IMR-90 (cell line): ENCODE measurements at regions not wholly inside any gene's neighbourhood (a gene's known extent, or its start where the extent isn't known, plus 50 kb on each side); places are given as distances from the start of the nearest gene placed in this dataset.

Source experiments
- ATAC-seq: fragments of 200-7000 bp; cut with Tn5 transposase; 2 replicates; pipeline ENCODE4 v1.9.1; 2020; ENCODE audit warnings: low read depth, mild to moderate bottlenecking, moderate library complexity
- BruUV-seq: library from RNA; stranded (reverse); fragments of 400-500 nt; replicated peaks from 2 replicates; lab custom pipeline; 2021; lab: Mats Ljungman, UMichigan
- CTCF ChIA-PET: fragments of 300-600 bp; formaldehyde crosslinking; extraction: SDS; loops from one replicate; lab custom pipeline; 2021; ENCODE audit warnings: antibody characterized with exemption; lab: Yijun Ruan, JAX
- POLR2A ChIA-PET: fragments of 300-600 bp; sonication (Branson Sonifier 250); formaldehyde crosslinking; loops from one replicate; lab custom pipeline; 2022; ENCODE audit warnings: antibody characterized with exemption; ENCODE audit not compliant: unreplicated experiment; lab: Charles Lee
- DNase-seq: peaks from one replicate; pipeline ENCODE4 v3.0.0; 2013
- H2AFZ ChIP-seq: replicated peaks from 2 replicates; pipeline ENCODE3; 2013; ENCODE audit warnings: low read length, mild to moderate bottlenecking; ENCODE audit not compliant: poor library complexity
- H2AK5ac ChIP-seq: 2 replicates; pipeline ENCODE4 v1.6.1; 2013; ENCODE audit warnings: low read depth, low read length, inconsistent platforms
- H2AK9ac ChIP-seq: replicated peaks from 2 replicates; pipeline ENCODE3; 2013; ENCODE audit warnings: mild to moderate bottlenecking, low read depth, low read length, moderate library complexity; ENCODE audit not compliant: poor library complexity
- H2BK120ac ChIP-seq: 2 replicates; pipeline ENCODE4 v1.6.1; 2013; ENCODE audit warnings: low read depth, low read length, inconsistent platforms
- H2BK15ac ChIP-seq: 3 replicates; pipeline ENCODE4 v1.6.1; 2013; ENCODE audit warnings: low read depth, low read length, inconsistent platforms
- H2BK20ac ChIP-seq: 2 replicates; pipeline ENCODE4 v1.6.1; 2013; ENCODE audit warnings: low read depth, mild to moderate bottlenecking, inconsistent platforms, low read length, moderate library complexity
- H2BK5ac ChIP-seq: 2 replicates; pipeline ENCODE4 v1.6.1; 2013; ENCODE audit warnings: mild to moderate bottlenecking, low read depth, low read length, inconsistent platforms; ENCODE audit not compliant: poor library complexity, severe bottlenecking
- H3K14ac ChIP-seq: replicated peaks from 2 replicates; pipeline ENCODE4 v1.6.1; 2013; ENCODE audit warnings: low read depth, low read length, inconsistent platforms
- H3K18ac ChIP-seq: 2 replicates; pipeline ENCODE4 v1.6.1; 2013; ENCODE audit warnings: low read depth, low read length, control low read depth
- H3K23ac ChIP-seq: 2 replicates; pipeline ENCODE4 v1.6.1; 2013; ENCODE audit warnings: low read depth, low read length, inconsistent platforms
- H3K27ac ChIP-seq: 2 replicates; pipeline ENCODE4 v1.5.1; 2013; ENCODE audit warnings: mild to moderate bottlenecking, control low read depth, low read length; ENCODE audit not compliant: insufficient read depth
- H3K27me3 ChIP-seq: 2 replicates; pipeline ENCODE4 v1.6.1; 2013; ENCODE audit warnings: low read length; ENCODE audit not compliant: control insufficient read depth, insufficient read depth
- H3K36me3 ChIP-seq: 2 replicates; pipeline ENCODE4 v1.6.1; 2013; ENCODE audit warnings: low read length, mixed read lengths; ENCODE audit not compliant: control insufficient read depth, insufficient read depth
- H3K4ac ChIP-seq: 2 replicates; pipeline ENCODE4 v1.6.1; 2013; ENCODE audit warnings: low read depth, low read length, inconsistent platforms
- H3K4me1 ChIP-seq: 2 replicates; pipeline ENCODE4 v1.6.1; 2013; ENCODE audit warnings: low read length, mixed read lengths; ENCODE audit not compliant: control insufficient read depth, insufficient read depth
- H3K4me2 ChIP-seq: 2 replicates; pipeline ENCODE4 v1.6.1; 2013; ENCODE audit warnings: low read depth, mild to moderate bottlenecking, control low read depth, low read length, moderate library complexity
- H3K4me3 ChIP-seq: 2 replicates; pipeline ENCODE4 v1.5.1; 2013; ENCODE audit warnings: low read depth, mild to moderate bottlenecking, control low read depth, low read length, moderate library complexity; ENCODE audit not compliant: insufficient read depth
- H3K56ac ChIP-seq: 2 replicates; pipeline ENCODE4 v1.6.1; 2013; ENCODE audit warnings: low read length, inconsistent platforms; ENCODE audit not compliant: insufficient read depth; ENCODE audit errors: extremely low read depth
- H3K79me1 ChIP-seq, 2 experiments: 2 replicates each; pipeline ENCODE4 v1.6.1; 2013; ENCODE audit warnings: low read length in 2 of 2, inconsistent platforms in 1 of 2, low read depth in 1 of 2
- H3K9ac ChIP-seq: 2 replicates; pipeline ENCODE4 v1.6.1; 2013; ENCODE audit warnings: low read depth, low read length, control low read depth
- H3K9me1 ChIP-seq: 2 replicates; pipeline ENCODE4 v1.6.1; 2013; ENCODE audit warnings: low read length, inconsistent platforms; ENCODE audit not compliant: insufficient read depth
- H3K9me3 ChIP-seq: 2 replicates; pipeline ENCODE4 v1.6.1; 2013; ENCODE audit warnings: low read length; ENCODE audit not compliant: control insufficient read depth, insufficient read depth
- H4K20me1 ChIP-seq: 2 replicates; pipeline ENCODE4 v1.6.1; 2013; ENCODE audit warnings: low read length, inconsistent platforms; ENCODE audit not compliant: insufficient read depth
- H4K5ac ChIP-seq: 2 replicates; pipeline ENCODE4 v1.6.1; 2013; ENCODE audit warnings: mild to moderate bottlenecking, low read depth, low read length, control low read depth
- H4K8ac ChIP-seq, 2 experiments: 2 replicates each; pipeline ENCODE4 v1.6.1; 2013; ENCODE audit warnings: low read depth in 2 of 2, low read length in 2 of 2, control low read depth in 1 of 2, inconsistent platforms in 1 of 2
- H4K91ac ChIP-seq: 2 replicates; pipeline ENCODE4 v1.6.1; 2013; ENCODE audit warnings: low read depth, low read length, inconsistent platforms; ENCODE audit not compliant: insufficient read depth
- BHLHE40 ChIP-seq: fragments of 150-350 bp; IDR thresholded peaks from 2 replicates; pipeline ENCODE4 v1.6.1; 2016; ENCODE audit warnings: mild to moderate bottlenecking, low read depth, low read length
- CEBPB ChIP-seq: IDR thresholded peaks from 2 replicates; pipeline ENCODE4 v1.6.1; 2012; ENCODE audit warnings: low read depth, low read length, improper control_type of control experiment
- CHD1 ChIP-seq: IDR thresholded peaks from 2 replicates; pipeline ENCODE4 v1.6.1; 2012; ENCODE audit warnings: low read depth, low read length, improper control_type of control experiment
- ELK1 ChIP-seq: fragments of 150-350 bp; IDR thresholded peaks from 2 replicates; pipeline ENCODE4 v1.6.1; 2016; ENCODE audit warnings: low read depth, mild to moderate bottlenecking, low read length, moderate library complexity, borderline replicate concordance
- FOS ChIP-seq: fragments of 150-350 bp; IDR thresholded peaks from 2 replicates; pipeline ENCODE4 v1.6.1; 2016; ENCODE audit warnings: low read depth, low read length
- MAFK ChIP-seq: IDR thresholded peaks from 2 replicates; pipeline ENCODE4 v1.6.1; 2012; ENCODE audit warnings: low read depth, low read length, improper control_type of control experiment
- MAZ ChIP-seq: IDR thresholded peaks from 2 replicates; pipeline ENCODE4 v1.6.1; 2012; ENCODE audit warnings: low read depth, mild to moderate bottlenecking, low read length, improper control_type of control experiment, moderate library complexity, borderline replicate concordance
- MXI1 ChIP-seq: IDR thresholded peaks from 2 replicates; pipeline ENCODE4 v1.6.1; 2012; ENCODE audit warnings: low read depth, mild to moderate bottlenecking, low read length, moderate library complexity, borderline replicate concordance
- NFE2L2 ChIP-seq: fragments of 150-350 bp; IDR thresholded peaks from 2 replicates; pipeline ENCODE4 v1.6.1; 2016; ENCODE audit warnings: low read depth, mild to moderate bottlenecking, low read length
- RAD21 ChIP-seq: IDR thresholded peaks from 2 replicates; pipeline ENCODE4 v1.6.1; 2012; ENCODE audit warnings: low read length, improper control_type of control experiment
- RCOR1 ChIP-seq: IDR thresholded peaks from 2 replicates; pipeline ENCODE4 v1.6.1; 2012; ENCODE audit warnings: mild to moderate bottlenecking, low read length, improper control_type of control experiment; ENCODE audit not compliant: insufficient replicate concordance
- RFX5 ChIP-seq: IDR thresholded peaks from 2 replicates; pipeline ENCODE4 v1.8.0; 2012; ENCODE audit warnings: low read depth, mild to moderate bottlenecking, low read length, moderate library complexity
- SMC3 ChIP-seq: fragments of 150-350 bp; IDR thresholded peaks from 2 replicates; pipeline ENCODE4 v1.6.1; 2016; ENCODE audit warnings: low read depth, mild to moderate bottlenecking, antibody characterized with exemption, low read length, moderate library complexity
- USF2 ChIP-seq: fragments of 150-350 bp; IDR thresholded peaks from 2 replicates; pipeline ENCODE4 v1.6.1; 2017; ENCODE audit warnings: mild to moderate bottlenecking, antibody characterized with exemption, low read length, low read depth
- WGBS, 2 experiments: methylation state at CpG; one replicate each; pipeline versions ENCODE4 v1.1.5 to v1.1.7; 2013; ENCODE audit warnings: missing lambda C conversion rate in 2 of 2; ENCODE audit not compliant: insufficient read length in 1 of 2; ENCODE audit errors: extremely low coverage in 2 of 2; 5-methylcytosine and 5-hydroxymethylcytosine counted together
- dilution Hi-C: fragments of 300-500 bp; cut with HindIII; formaldehyde crosslinking; loops from one replicate; pipeline ENCODE4 v1.14.3; 2018; ENCODE audit warnings: low sequenced_read_pairs; ENCODE audit not compliant: unreplicated experiment
- in situ Hi-C: fragments of 300-500 bp; cut with MboI; formaldehyde crosslinking; loops from 3 replicates; pipeline ENCODE4 v1.14.3; 2019; ENCODE audit warnings: low sequenced_read_pairs, inconsistent platforms, mixed read lengths
- intact Hi-C: fragments of 100-400 bp; cut with micrococcal nuclease; formaldehyde crosslinking; loops from 2 replicates; pipeline ENCODE4 v1.10.0; 2022

- H3K14ac ChIP-seq = no peak overlapping the region
- H3K4me1 ChIP-seq = no peaks in the 10 kb centered on the region
- H2AFZ ChIP-seq = no peak overlapping the region
- H3K23ac ChIP-seq = no peak overlapping the region
- H3K4me2 ChIP-seq = no peak overlapping the region
- WGBS, 2 experiments = no CpG with 5 or more reads among the region's 1 CpG
- no peak overlapping the region for H2BK120ac ChIP-seq
- in situ Hi-C loops (no loop called here), intact Hi-C loops (no loop called here), dilution Hi-C loops (no loop called here)
- no peaks in the 10 kb centered on the region for H4K20me1 ChIP-seq
- DNase-seq = no peak
- CTCF ChIA-PET = no interaction called here
- H4K91ac ChIP-seq = no peak overlapping the region
- no peak overlapping the region for H2AK9ac ChIP-seq
- no peak overlapping the region for H2BK5ac ChIP-seq
- H3K79me1 ChIP-seq = no peaks in the 10 kb centered on the region
- H3K9ac ChIP-seq = no peak overlapping the region
- H3K4ac ChIP-seq = no peak overlapping the region
- no peak overlapping the region for H3K56ac ChIP-seq
- no peaks in the 10 kb centered on the region for H3K36me3 ChIP-seq
- no peak overlapping the region for H2BK15ac ChIP-seq
- BruUV-seq = no TSS peak
- TF ChIP-seq NFE2L2 (no peak), FOS (no peak), RFX5 (no peak), ELK1 (no peak), USF2 (no peak), CEBPB (no peak), MAZ (no peak), SMC3 (no peak), BHLHE40 (no peak), MAFK (no peak), MXI1 (no peak), RCOR1 (no peak), CHD1 (no peak), RAD21 (no peak)
- H2AK5ac ChIP-seq = no peak overlapping the region
- H3K9me3 ChIP-seq = peaks cover 3% of the 10 kb centered on the region; the same call in 1 of the 2 replicates
- H4K8ac ChIP-seq = no peak overlapping the region
- H3K27ac ChIP-seq = no peak overlapping the region
- POLR2A ChIA-PET = no interaction called here
- no peak overlapping the region for H4K5ac ChIP-seq
- H3K18ac ChIP-seq = no peak overlapping the region
- H2BK20ac ChIP-seq = no peak overlapping the region
- no peaks in the 10 kb centered on the region for H3K27me3 ChIP-seq
- ATAC-seq = no peak
- no peaks in the 10 kb centered on the region for H3K9me1 ChIP-seq
- no peak overlapping the region for H3K4me3 ChIP-seq
These were observed 176.4 kb upstream of the RAB6C start for GRCh38 chr2:129803032-129803431.
